H1 (cell line): ENCODE measurements at regions not wholly inside any gene's neighbourhood (a gene's known extent, or its start where the extent isn't known, plus 50 kb on each side); places are given as distances from the start of the nearest gene placed in this dataset.

Experiments
- RAD21 ChIP-seq, 2 experiments: IDR thresholded peaks in 1 of 2; conservative IDR thresholded peaks in 1 of 2; 2 replicates each; pipeline ENCODE4 v1.6.1; 2011; ENCODE audit warnings: low read depth in 2 of 2, low read length in 2 of 2, improper control_type of control experiment in 1 of 2, inconsistent platforms in 1 of 2, mild to moderate bottlenecking in 1 of 2, moderate library complexity in 1 of 2
- YY1 ChIP-seq: IDR thresholded peaks from 2 replicates; pipeline ENCODE4 v1.6.1; 2011; ENCODE audit warnings: low read depth, mild to moderate bottlenecking, low read length

DNA sequence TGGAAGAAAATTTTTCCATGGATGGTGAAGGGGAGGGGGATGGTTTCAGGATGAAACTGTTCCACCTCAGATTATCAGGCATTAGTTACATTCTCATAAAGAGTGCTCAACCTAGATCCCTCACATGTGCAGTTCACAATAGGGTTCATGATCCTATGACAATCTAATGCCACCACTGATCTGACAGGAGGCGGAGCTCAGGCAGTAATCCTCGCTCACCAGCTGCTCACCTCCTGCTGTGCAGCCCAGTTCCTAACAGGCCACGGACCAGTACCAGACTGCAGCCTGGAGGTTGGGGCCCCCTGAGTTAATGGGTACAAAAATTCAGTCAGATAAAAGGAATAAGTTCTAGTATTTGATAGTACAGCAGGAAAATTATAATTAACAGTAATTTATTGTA lies 337.2 kb downstream of the NPR3 start (continued):
- no peak for TF ChIP-seq RAD21 (IDR thresholded peaks at IDR 0.05 in 1 of 2, conservative IDR thresholded peaks at IDR 0.05 in 1 of 2; ENCODE audit: low read depth in 2 of 2, low read length in 2 of 2)
- no peak for TF ChIP-seq YY1
- TF ChIP-seq, all 59 proteins: peak for 0
